ENCODE measurements at regions not wholly inside any gene's neighbourhood (a gene's known extent, or its start where the extent isn't known, plus 50 kb on each side); places are given as distances from the start of the nearest gene placed in this dataset.

DNA sequence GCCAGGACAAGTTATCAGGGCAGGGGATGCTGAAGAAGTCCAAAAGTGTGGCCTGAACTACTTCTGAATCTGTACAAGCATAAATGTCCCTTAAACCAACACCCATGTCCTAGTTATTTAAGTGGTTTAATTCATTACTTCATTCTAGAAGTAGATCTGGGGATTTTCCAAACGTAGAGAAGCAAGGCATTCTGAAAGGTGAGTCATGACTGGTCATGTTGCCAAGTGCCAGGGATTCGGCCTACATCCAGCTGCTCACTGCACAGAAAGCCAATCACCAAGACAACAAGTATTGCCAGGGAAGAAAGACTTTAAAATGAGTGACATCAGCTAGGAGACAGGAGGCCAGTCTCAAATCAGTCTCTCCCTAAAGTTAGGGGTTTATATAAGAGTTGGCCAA, 396.6 kb downstream of the GABRB3 start:
- DNase-seq (ENCODE audit: low read depth, low spot score): no peak

DNA sequence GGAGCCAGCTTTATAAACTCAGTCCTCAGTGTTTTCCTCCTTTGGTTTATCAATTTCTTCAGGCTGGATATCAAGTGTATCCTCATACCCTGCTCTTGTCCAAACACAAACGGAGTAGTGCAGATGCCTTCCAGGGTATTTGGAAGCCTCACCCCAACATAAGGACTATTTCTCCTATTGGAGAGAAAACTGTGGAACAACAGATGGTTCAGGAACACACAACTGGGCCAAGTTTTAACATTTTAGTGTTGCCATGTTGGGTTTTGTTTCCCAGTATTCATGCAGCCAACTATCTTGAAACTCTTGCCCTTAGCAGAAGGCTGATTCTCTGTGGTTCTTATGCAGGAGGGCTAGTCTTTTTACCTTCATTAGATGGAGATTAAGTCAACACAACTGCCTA, 398.1 kb downstream of the GABRB3 start:
- DNase-seq (ENCODE audit: low read depth, low spot score): no peak

DNA sequence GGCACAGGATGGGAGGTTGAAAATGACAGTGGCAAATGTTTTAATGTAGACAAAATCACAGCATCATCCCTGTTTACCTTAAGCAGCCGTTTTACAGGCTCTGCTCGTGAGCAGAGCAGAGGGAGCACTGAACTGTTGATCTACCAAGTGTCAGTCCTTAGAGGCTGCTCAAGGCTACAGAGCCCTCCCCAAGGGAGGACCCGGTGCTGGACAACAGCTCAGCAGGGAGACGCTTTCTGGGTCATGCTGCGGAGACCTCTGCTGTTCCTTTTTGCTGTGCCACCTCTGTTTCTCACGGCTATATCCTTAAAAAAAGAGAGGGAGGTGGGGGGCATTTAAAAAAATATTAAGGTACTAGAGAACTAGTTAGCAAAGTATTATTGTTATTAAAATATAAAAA, 400.2 kb downstream of the GABRB3 start:
- no peak for DNase-seq (ENCODE audit: low read depth, low spot score)

DNA sequence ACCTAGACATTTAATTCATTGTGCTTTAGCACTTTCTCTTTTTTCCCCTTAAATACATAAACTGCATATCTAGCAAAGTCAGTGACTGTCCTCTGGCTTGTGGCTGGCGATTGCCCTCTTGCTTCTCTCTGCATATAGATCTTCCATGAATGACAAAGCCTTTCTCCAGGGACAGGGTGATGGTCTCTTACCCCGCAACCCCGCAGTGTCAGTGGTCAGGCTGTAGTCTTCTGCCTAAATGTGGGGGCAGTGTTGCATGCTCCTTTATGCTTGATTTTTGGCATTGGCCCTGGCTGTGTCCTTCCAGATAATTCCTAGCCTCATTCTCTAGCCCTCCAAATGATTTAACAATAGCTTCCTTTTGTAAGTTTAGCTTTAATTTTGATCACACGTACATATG, 407.8 kb downstream of the GABRB3 start:
- no peak for DNase-seq (ENCODE audit: low read depth, low spot score)

DNA sequence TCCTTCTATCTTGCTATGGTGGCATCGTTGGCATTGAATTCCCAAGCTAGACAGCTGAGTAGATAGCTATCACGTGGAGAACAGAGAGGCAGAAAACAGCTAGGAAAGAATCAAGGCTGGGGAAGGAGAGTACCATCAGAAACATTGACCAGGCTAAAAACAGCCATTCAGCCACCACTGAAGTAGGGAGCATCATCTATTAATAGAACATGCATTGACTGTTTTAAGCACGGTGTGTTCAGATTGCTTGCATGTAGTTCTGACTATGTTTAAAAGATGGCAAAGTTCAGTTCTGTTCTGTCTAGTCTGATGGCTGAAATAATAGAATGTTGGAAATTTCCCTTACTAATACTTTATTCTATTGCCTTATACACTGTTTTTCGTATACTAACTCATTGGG, 413.0 kb downstream of the GABRB3 start:
- DNase-seq (ENCODE audit: low read depth, low spot score): no peak

DNA sequence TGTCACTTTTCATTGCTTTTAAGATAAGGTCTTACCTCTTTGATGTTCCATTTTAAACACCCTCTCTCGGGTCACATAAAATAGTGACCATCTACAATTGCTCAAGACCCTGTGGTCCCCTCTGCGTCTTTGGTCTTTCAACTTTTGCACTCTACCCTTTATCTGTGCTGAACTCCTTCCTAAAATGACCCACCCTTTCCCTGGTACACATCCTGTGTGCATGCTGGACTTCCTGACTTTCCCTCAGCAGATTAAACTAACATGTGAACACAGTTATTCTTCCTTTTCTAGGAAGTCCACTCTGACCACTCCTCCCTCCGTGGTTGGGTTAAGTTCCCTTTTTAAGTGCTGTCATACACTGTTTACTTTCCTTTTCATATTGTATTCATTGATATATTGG, 414.2 kb downstream of the GABRB3 start:
- no peak for DNase-seq (ENCODE audit: low read depth, low spot score)

DNA sequence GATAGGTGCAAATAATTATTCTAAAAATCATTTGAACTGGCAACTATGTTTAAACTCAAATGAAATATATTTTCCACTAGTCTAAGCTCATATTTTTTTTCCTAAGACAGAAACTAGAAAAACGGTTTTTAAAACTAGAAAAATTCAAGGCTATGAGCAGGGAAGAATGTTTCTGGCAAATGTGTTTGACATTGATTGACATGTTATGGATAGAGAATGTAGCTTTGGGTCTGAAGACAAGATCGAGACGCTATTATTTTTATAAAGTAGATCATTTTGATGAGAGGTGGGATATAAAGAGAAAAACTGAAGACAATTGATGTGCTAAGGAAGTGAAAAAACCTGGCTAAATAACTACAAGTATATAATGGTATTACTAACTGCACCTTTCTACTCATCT, 415.2 kb downstream of the GABRB3 start:
- DNase-seq (ENCODE audit: low read depth, low spot score): no peak

DNA sequence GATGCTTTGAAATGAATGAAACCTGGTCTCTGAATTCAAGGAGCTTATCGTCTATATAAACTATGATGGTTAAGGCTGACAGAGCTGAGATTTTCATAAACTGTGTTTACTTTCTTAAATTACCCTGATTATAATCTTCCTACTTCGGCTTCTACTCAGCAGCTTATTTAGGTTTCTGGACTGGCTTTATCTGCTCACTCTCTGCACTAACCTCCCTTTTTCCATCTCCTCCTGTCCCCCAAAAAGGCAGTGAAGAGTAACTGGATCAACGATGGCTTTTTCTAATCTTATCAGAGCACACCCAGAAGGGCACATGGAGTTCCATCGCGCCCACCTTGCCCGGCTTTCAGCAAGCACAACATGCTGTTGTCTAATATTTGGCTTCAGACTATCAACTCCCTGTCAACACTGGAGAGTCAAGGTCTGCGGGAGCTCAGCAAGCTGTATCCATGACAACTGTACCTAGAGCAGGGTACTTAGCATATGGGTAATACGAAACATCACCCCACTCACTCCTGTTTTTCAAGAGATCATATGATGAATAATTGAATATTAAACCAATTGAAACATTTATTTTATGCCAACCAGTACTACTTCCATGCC, 417.3 kb downstream of the GABRB3 start:
- no peak for DNase-seq (ENCODE audit: low read depth, low spot score)

DNA sequence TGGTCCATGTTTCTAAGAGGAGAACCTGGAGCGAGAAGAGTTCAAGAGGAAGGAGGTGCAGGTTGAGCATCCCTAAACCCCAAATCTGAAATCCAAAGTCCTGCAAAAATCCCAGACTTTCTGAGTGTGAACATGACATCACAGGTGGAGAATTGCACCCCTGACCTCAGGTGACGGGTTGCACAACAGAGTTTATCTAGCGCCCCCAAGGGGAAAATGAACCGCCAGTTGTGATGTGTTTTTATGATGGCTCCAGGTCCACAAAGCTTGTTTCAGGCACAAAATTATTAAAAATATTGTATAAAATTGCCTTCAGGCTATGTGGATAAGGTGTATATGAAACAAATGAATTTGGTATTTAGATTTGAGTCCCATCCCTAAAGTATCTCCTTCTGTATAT, 420.0 kb downstream of the GABRB3 start:
- DNase-seq (ENCODE audit: low read depth, low spot score): no peak

DNA sequence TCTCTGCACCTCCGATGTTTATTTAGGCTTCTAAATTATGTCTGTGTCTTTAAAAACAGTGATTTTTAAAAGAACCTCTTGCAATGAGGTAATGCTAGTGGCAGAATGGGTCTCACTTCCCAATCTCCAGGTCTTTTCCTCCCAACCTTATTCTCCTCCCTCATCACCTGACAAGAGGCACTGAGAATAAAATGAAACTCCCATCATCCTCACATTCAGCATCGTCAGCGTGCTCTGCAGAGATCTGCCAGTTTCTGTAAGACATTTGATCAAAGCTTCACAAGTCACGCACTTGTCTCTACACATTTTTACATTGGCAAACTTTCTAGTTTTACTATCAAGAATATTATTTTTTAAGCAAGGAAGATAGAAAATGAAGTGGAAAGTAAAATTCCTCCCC, 420.5 kb downstream of the GABRB3 start:
- no peak for DNase-seq (ENCODE audit: low read depth, low spot score)

DNA sequence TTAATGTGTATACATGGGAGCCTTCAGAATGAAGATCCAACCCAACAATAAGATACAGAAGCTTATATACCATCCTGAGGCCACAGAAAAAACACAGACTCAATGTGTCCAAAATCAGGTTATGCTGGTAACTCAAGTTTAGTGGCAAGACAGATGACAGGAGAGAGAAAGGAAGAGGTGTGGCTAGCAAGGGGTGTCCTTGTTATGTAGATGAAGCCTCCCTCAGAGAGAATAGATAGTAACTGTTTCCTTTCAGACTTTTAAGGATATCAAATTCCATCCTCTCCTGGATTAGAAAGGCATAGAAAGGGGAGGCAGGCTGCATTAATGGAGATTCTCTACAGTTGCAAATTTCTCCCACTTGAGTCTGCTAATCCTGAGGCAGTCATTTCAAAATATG, 447.4 kb downstream of the GABRB3 start:
- DNase-seq (ENCODE audit: low read depth, low spot score): no peak

DNA sequence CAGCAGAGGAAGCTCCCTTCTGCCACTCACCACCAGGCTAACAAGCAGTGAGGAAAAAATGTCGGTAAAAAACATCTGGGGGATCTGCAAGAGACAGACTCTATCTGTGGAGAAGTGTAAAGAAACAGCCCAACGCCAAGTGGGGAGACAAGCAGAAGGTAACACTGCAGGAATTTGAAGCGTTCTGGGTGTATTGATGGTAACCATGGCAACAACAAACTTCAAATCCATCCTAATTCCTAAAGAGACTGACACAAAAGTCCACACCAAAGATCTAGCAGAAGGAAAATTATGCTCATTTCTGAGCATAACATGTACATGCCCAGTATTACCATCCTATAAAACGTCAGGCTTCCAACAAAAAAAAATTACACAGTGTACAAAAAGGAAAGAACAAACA, 449.3 kb downstream of the GABRB3 start:
- no peak for DNase-seq (ENCODE audit: low read depth, low spot score)

DNA sequence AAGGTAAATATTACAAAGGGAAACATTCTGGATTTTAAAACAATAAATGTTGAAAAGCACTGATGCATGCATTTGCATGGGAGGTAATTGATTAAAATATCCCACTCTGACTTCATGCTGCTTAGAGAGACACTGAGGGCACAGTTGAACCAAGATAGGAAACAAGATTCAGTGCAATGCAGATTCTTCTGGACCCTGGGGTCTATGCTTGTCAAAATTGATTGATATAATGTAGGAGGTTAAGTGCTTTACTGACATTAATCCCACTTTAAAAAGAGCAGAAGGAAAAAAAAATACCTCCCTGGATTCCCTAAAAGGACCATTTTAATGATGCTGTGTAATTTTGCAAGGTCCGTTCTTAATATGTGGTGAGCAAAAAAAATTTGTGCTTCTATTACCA, 454.2 kb downstream of the GABRB3 start:
- no peak for DNase-seq (ENCODE audit: low read depth, low spot score)

DNA sequence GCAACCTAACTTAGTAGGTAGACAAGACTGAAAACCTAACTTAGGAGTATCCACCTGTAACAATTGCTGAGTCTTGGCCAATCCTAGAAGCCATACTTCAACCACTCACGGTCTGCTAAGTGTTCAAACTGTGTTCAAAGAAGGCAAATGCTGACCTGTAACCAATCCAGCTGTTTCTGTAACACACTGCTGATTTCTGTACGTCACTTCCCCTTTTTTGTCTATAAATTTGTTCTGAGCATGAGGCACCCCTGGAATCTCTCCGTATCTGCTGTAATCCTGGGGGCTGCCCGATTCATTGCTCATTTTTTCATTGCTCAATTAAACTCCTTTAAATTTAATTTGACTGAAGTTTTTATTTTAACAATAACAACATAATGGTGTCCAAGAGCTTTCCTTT, 451.4 kb upstream of the ATP10A start:
- no peak for DNase-seq (ENCODE audit: low read depth, low spot score)

DNA sequence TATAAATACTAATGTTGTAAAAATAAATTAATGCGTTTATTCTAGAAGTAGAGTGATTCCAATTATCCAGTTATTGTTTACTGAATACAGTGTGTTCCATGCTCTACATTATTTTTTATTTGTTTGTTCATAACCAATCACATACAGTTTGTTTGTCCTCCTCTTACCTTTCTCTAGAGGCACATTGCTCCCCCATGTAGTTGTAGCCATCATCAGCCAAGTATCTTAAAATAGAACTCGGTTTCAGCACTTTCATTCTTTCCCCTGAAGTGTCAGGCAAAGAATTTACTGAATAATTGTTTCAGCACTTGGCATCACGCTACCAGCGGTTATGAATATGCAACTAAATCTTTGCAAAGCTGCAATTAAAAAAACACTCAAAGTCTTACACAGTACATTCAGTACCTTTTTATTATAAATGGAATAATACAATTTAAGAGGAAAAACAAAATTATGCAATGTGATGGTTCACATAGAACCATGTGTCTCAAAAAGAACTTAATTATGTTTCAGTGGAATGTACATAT, 448.6 kb upstream of the ATP10A start:
- no peak for DNase-seq (ENCODE audit: low read depth, low spot score)

DNA sequence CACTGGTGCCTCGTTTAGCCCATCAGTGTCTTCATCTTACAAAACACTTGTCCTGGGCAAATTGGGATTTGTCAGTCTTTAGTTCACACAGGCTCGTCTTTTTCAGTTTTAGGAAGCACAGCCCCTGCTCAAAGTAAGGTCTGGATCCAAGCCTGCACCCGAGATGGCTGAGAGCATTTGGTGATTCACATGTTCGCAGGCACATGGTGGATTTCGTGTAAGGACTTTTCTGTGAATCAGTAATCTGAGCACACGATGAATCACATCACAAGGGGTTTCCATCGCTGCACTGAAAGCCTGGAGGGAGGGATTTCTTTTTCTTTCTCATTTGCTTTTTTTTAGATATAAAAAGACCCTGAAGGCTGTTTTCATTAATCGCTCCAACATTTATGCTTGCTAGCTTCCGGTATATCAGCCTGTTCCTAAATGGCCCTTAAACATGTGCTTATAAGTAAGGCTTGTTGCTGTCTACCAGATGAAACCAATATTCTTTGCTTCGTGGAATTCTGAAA, 435.6 kb upstream of the ATP10A start:
- DNase-seq (ENCODE audit: low read depth, low spot score): no peak

DNA sequence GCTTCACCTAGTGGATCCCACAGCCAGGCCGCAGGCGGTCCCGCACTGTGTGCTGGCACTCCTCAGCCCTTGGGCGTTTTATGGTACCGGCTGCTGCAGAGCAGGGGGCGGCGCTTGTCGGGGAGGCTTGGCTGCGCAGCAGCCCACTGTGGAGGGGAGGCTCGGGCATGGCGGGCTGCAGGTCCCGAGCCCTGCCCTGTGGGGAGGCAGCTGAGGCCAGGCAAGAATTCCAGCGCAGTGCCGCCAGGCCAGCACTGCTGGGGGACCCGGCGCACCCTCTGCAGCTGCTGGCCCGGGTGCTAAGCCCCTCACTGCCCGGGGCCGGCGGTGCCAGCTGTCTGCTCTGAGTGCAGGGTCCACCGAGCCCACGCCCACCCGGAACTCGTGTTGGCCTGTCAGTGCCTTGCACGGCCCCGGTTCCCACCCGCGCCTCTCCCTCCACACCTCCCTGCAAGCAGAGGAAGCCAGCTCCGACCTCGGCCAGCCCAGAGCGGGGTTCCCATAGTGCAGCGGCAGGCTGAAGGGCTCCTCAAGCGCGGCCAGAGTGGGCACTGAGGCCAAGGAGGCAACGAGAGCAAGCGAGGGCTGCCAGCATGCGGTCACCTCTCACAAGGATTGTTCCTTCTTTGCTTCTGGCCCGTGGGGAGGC, 435.0 kb upstream of the ATP10A start:
- no peak for DNase-seq (ENCODE audit: low read depth, low spot score)

DNA sequence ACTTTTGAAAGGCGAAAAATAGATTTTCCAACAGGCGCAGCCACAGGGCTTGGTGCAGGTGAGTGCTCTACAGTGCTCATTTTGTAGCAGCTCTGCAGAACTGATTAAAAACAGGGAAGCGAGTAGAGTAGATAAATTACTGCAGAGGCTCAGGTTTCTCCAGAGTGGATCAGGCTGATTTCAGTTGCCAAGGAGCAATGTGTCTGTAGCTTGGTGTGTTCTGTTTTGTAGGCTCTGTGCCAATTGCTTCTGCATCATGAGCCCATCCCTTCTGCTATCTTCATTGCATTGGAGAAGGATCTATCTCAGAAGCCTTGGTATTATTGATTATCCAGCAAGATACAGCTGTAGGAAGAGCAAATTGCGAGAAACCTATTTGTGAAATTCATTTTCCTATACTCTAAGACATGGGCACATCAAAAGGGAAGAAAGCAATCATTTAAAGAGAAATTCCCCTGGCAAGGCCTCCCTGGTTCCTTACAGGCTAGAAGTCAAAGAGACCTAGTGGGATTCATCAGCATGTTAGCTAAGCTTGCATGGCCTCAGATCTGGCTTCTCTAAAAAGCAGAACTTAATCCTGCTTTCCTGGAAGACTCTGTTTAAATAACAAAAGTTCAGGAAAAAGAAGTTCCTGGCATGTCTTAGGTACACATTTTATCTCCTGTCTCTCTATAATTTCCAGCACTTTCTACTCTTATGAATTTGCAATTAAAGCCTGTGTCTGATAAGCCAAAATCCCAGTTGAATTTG, 432.4 kb upstream of the ATP10A start:
- DNase-seq (ENCODE audit: low read depth, low spot score): no peak

DNA sequence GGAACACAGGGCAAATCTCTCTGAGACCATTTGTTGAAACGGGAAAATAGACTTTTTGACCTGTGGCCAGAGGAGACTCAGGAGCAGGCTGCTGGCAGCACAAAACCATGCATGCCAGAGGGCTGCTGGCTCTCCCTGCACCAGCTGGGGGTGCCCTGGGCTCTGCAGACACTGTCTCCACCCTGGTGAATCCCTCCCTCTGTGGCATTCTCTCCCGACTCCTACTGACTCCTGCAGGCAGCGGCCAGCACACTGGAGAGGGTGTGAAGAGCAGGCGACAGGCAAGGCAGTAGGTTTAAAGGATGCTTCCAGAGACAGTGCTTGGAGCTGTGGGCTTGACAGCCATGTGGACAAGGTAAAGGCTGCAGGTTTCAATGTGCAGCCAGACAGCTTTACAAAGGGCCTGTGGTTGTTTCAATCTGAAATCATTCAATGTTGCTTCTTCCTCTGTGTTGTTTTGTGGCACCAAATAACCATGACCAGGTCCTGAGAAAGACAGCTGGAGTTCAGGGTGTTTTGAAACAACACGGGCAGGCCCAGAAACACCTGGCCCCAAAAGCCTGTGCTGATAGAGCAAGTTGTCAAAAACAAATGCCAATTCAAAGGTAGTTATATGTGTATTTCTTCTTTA, 431.0 kb upstream of the ATP10A start:
- DNase-seq (ENCODE audit: low read depth, low spot score): no peak

DNA sequence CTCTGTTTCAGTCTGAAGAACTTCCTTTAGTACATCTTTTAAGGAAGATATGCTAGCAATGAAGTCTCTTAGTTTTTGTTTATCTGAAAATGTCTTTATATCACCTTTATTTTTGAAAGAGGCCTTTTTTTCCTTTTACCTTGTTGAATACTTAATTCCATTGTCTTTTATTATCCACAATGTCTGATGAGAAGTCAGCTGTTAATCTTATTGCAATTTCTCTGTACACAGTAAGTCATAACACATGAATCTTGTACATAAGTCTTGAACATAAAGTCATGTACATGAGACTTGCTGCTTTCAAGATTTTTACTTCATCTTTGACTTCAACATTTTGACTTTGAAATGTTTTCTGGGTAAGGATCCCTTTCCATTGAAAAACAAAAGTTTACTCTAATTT, 424.3 kb upstream of the ATP10A start:
- no peak for DNase-seq (ENCODE audit: low read depth, low spot score)

DNA sequence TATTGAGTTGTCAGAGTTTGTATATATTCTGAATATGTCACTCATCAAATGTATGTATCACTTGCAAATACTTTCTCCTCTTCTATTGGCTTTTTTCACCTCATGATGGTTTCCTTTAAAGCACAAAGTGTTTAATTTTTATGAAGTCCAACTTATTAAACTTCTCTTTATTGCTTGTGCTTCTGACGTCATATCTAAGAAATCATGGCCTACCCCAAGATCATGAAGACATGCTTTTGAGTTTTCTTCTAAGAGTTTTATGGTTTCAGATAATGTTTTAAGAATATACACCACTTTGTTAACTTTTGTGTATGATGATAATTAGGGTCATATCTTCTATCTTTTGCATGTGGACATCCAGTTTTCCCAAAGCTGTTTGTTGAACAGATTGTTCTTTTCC, 417.2 kb upstream of the ATP10A start:
- no peak for DNase-seq (ENCODE audit: low read depth, low spot score)

DNA sequence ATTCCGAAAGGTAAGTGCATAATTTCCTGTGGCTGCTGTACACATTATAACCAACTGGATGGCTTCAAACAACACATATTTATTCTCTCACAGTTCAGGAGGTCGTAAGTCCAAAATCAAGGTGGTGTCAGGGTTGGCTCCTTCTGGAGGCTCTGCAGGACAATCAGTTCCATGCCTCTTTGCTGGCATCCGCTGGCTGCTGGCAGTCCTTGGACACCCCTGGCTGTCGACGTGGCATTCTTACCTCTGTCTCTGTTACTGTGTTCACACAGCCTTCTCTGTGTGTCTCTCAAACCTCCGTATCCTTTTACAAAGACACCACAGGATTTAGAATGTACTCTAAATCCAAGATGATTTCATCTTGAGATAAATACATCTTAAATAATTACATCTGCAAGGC, 398.8 kb upstream of the ATP10A start:
- no peak for DNase-seq (ENCODE audit: low read depth, low spot score)

All from smooth muscle cell of the brain vasculature (primary cell).